HEK293 (cell line): ENCODE measurements at regions not wholly inside any gene's neighbourhood (a gene's known extent, or its start where the extent isn't known, plus 50 kb on each side); places are given as distances from the start of the nearest gene placed in this dataset.

Experiments used
- CTCF ChIA-PET: fragments of 350-600 bp; formaldehyde crosslinking; extraction: SDS; loops from one replicate; lab custom pipeline; 2021; ENCODE audit warnings: antibody characterized with exemption; lab: Yijun Ruan, JAX
- POLR2A ChIA-PET: fragments of 300-600 bp; formaldehyde crosslinking; extraction: SDS; loops from one replicate; lab custom pipeline; 2020; ENCODE audit warnings: antibody characterized with exemption, inconsistent platforms; lab: Yijun Ruan, JAX
- H3K27ac ChIP-seq: fragments of 200-500 bp; sonication (Bioruptor generic); 2 replicates; pipeline ENCODE4 v1.5.1; 2014; ENCODE audit warnings: low read depth, low read length, control low read depth, inconsistent platforms; ENCODE audit errors: extremely low read depth
- H3K36me3 ChIP-seq, 2 experiments: fragments of 200-500 bp in 1 of 2; sonication (Bioruptor generic) in 1 of 2; 1 replicate in 1 of 2; 2 replicates in 1 of 2; pipeline ENCODE4 v1.5.1; 2014 to 2017; ENCODE audit warnings: inconsistent platforms in 2 of 2, low read length in 2 of 2; ENCODE audit not compliant: control insufficient read depth in 2 of 2, insufficient read depth in 1 of 2
- H3K4me1 ChIP-seq: fragments of 200-500 bp; sonication (Bioruptor generic); 2 replicates; pipeline ENCODE4 v1.5.1; 2014; ENCODE audit warnings: mild to moderate bottlenecking, low read length, inconsistent platforms; ENCODE audit not compliant: control insufficient read depth, insufficient read depth
- H3K4me3 ChIP-seq: 2 replicates; pipeline ENCODE4 v1.5.1; 2011; ENCODE audit warnings: low read depth, mild to moderate bottlenecking, control low read depth, low read length, moderate library complexity
- H3K9me3 ChIP-seq: fragments of 200-500 bp; sonication (Bioruptor generic); 2 replicates; pipeline ENCODE4 v1.5.1; 2014; ENCODE audit warnings: low read depth, low read length, inconsistent platforms; ENCODE audit not compliant: control insufficient read depth, insufficient read depth
- BCL11B ChIP-seq: fragments of 450-650 bp; formaldehyde crosslinking; IDR thresholded peaks from 2 replicates; pipeline ENCODE4 v1.5.1; 2016; ENCODE audit warnings: low read depth, missing biosample characterization, missing genetic modification characterization
- FEZF1 ChIP-seq: fragments of 450-650 bp; formaldehyde crosslinking; IDR thresholded peaks from 2 replicates; pipeline ENCODE4 v1.5.1; 2016; ENCODE audit warnings: missing biosample characterization, missing genetic modification characterization
- GLIS2 ChIP-seq: fragments of 450-650 bp; formaldehyde crosslinking; IDR thresholded peaks from 2 replicates; pipeline ENCODE4 v1.5.1; 2016; ENCODE audit warnings: missing biosample characterization, missing genetic modification characterization
- HOXC10 ChIP-seq: sonication (generic); formaldehyde crosslinking; IDR thresholded peaks from 2 replicates; pipeline ENCODE4 v1.8.1; 2023; ENCODE audit warnings: mild to moderate bottlenecking, missing genetic modification reagents
- ZBTB21 ChIP-seq: fragments of 450-650 bp; formaldehyde crosslinking; IDR thresholded peaks from 2 replicates; pipeline ENCODE4 v1.5.1; 2017; ENCODE audit warnings: missing biosample characterization, missing genetic modification characterization
- ZFHX2 ChIP-seq: fragments of 450-650 bp; formaldehyde crosslinking; conservative IDR thresholded peaks from 2 replicates; pipeline ENCODE4 v1.5.1; 2016; ENCODE audit warnings: missing biosample characterization, missing genetic modification characterization
- ZFP3 ChIP-seq: fragments of 450-650 bp; formaldehyde crosslinking; IDR thresholded peaks from 2 replicates; pipeline ENCODE4 v1.5.1; 2016; ENCODE audit warnings: low read depth, missing biosample characterization, missing genetic modification characterization
- ZNF157 ChIP-seq: fragments of 450-650 bp; formaldehyde crosslinking; IDR thresholded peaks from 2 replicates; pipeline ENCODE4 v1.5.1; 2016; ENCODE audit warnings: missing biosample characterization, missing genetic modification characterization
- ZNF175 ChIP-seq: fragments of 450-650 bp; formaldehyde crosslinking; IDR thresholded peaks from 2 replicates; pipeline ENCODE4 v1.5.1; 2016; ENCODE audit warnings: missing biosample characterization, missing genetic modification characterization
- ZNF433 ChIP-seq: fragments of 450-650 bp; formaldehyde crosslinking; IDR thresholded peaks from 2 replicates; pipeline ENCODE4 v1.5.1; 2016; ENCODE audit warnings: missing biosample characterization, missing genetic modification characterization, low read depth
- ZNF473 ChIP-seq: fragments of 450-650 bp; formaldehyde crosslinking; IDR thresholded peaks from 2 replicates; pipeline ENCODE4 v1.5.1; 2017; ENCODE audit warnings: missing biosample characterization, missing genetic modification characterization
- ZNF48 ChIP-seq: fragments of 450-650 bp; formaldehyde crosslinking; IDR thresholded peaks from 2 replicates; pipeline ENCODE4 v1.5.1; 2016; ENCODE audit warnings: missing biosample characterization, missing genetic modification characterization
- ZNF548 ChIP-seq: fragments of 450-650 bp; formaldehyde crosslinking; IDR thresholded peaks from 2 replicates; pipeline ENCODE4 v1.5.1; 2016; ENCODE audit warnings: missing biosample characterization, missing genetic modification characterization
- ZNF561 ChIP-seq: fragments of 450-650 bp; IDR thresholded peaks from 2 replicates; pipeline ENCODE4 v1.5.1; 2018; ENCODE audit warnings: missing biosample characterization, missing genetic modification characterization, borderline replicate concordance
- ZNF596 ChIP-seq: fragments of 450-650 bp; IDR thresholded peaks from 2 replicates; pipeline ENCODE4 v1.5.0; 2018; ENCODE audit warnings: missing biosample characterization, mild to moderate bottlenecking, missing genetic modification characterization, moderate library complexity
- ZNF654 ChIP-seq: fragments of 450-650 bp; formaldehyde crosslinking; IDR thresholded peaks from 2 replicates; pipeline ENCODE4 v1.5.1; 2016; ENCODE audit warnings: low read depth, missing biosample characterization, missing genetic modification characterization
- ZNF660 ChIP-seq: fragments of 450-650 bp; IDR thresholded peaks from 2 replicates; pipeline ENCODE4 v1.5.1; 2018; ENCODE audit warnings: missing biosample characterization, mild to moderate bottlenecking, missing genetic modification characterization
- ZNF677 ChIP-seq: fragments of 450-650 bp; IDR thresholded peaks from 2 replicates; pipeline ENCODE4 v1.5.0; 2018; ENCODE audit warnings: missing biosample characterization, mild to moderate bottlenecking, missing genetic modification characterization, moderate library complexity
- ZSCAN16 ChIP-seq: fragments of 450-650 bp; formaldehyde crosslinking; IDR thresholded peaks from 2 replicates; pipeline ENCODE4 v1.5.1; 2016; ENCODE audit warnings: missing biosample characterization, missing genetic modification characterization
- ZXDB ChIP-seq: fragments of 450-650 bp; formaldehyde crosslinking; IDR thresholded peaks from 2 replicates; pipeline ENCODE4 v1.5.1; 2016; ENCODE audit warnings: missing biosample characterization, missing genetic modification characterization
- TF ChIP-seq, protein P1 (sequence below): fragments of 450-650 bp; formaldehyde crosslinking; IDR thresholded peaks from 2 replicates; pipeline ENCODE4 v1.5.1; 2017; ENCODE audit warnings: missing biosample characterization, missing genetic modification characterization
- TF ChIP-seq, protein P2 (sequence below): fragments of 450-650 bp; formaldehyde crosslinking; IDR thresholded peaks from 2 replicates; pipeline ENCODE4 v1.5.1; 2016; ENCODE audit warnings: missing biosample characterization, missing genetic modification characterization
- TF ChIP-seq, protein P3 (sequence below): fragments of 450-650 bp; IDR thresholded peaks from 2 replicates; pipeline ENCODE4 v1.5.1; 2018; ENCODE audit warnings: missing biosample characterization, missing genetic modification characterization

DNA sequence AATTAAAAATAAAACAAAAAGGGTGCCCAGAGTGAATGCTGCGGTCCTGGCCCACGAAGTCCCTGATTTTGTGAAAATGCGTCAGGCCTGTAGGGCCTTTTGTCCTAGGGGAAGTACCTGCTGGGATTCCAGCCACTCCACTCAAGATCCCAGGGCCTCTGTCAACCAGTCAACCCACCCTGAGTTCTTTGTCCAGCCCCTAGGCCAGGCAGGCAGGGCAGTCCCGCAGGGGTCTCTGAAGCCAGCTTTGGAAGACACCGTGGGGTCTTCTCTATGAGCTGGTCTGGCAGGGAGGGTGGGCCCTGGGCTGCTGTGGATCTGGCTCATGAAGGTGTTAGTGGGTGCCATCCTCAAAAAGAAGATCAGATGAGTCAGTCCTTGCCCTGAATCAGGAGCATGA is 452.5 kb upstream of the MKI67 start:
- Histone ChIP-seq H3K36me3 (no peaks in the 10 kb centered on the region), H3K27ac (no peak overlapping the region), H3K4me1 (peaks cover 14% of the 10 kb centered on the region), H3K9me3 (no peaks in the 10 kb centered on the region)
- ChIA-PET POLR2A (no interaction called here), CTCF (no interaction called here)
- TF ChIP-seq, protein P1, sequence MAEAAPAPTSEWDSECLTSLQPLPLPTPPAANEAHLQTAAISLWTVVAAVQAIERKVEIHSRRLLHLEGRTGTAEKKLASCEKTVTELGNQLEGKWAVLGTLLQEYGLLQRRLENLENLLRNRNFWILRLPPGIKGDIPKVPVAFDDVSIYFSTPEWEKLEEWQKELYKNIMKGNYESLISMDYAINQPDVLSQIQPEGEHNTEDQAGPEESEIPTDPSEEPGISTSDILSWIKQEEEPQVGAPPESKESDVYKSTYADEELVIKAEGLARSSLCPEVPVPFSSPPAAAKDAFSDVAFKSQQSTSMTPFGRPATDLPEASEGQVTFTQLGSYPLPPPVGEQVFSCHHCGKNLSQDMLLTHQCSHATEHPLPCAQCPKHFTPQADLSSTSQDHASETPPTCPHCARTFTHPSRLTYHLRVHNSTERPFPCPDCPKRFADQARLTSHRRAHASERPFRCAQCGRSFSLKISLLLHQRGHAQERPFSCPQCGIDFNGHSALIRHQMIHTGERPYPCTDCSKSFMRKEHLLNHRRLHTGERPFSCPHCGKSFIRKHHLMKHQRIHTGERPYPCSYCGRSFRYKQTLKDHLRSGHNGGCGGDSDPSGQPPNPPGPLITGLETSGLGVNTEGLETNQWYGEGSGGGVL (tag by site-specific recombination): no peak
- TF ChIP-seq, protein P2, sequence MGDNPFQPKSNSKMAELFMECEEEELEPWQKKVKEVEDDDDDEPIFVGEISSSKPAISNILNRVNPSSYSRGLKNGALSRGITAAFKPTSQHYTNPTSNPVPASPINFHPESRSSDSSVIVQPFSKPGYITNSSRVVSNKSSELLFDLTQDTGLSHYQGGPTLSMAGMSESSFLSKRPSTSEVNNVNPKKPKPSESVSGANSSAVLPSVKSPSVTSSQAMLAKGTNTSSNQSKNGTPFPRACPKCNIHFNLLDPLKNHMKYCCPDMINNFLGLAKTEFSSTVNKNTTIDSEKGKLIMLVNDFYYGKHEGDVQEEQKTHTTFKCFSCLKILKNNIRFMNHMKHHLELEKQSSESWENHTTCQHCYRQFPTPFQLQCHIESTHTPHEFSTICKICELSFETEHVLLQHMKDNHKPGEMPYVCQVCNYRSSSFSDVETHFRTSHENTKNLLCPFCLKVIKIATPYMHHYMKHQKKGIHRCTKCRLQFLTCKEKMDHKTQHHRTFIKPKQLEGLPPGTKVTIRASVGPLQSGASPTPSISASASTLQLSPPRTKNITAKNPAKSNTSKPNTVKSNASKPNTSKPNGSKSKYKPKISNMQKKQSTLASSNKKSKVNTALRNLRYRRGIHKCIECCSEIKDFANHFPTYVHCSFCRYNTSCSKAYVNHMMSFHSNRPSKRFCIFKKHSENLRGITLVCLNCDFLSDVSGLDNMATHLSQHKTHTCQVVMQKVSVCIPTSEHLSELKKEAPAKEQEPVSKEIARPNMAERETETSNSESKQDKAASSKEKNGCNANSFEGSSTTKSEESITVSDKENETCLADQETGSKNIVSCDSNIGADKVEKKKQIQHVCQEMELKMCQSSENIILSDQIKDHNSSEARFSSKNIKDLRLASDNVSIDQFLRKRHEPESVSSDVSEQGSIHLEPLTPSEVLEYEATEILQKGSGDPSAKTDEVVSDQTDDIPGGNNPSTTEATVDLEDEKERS (tag by site-specific recombination): no peak
- no peak for TF ChIP-seq ZBTB21 (tag by site-specific recombination)
- TF ChIP-seq, protein P3, sequence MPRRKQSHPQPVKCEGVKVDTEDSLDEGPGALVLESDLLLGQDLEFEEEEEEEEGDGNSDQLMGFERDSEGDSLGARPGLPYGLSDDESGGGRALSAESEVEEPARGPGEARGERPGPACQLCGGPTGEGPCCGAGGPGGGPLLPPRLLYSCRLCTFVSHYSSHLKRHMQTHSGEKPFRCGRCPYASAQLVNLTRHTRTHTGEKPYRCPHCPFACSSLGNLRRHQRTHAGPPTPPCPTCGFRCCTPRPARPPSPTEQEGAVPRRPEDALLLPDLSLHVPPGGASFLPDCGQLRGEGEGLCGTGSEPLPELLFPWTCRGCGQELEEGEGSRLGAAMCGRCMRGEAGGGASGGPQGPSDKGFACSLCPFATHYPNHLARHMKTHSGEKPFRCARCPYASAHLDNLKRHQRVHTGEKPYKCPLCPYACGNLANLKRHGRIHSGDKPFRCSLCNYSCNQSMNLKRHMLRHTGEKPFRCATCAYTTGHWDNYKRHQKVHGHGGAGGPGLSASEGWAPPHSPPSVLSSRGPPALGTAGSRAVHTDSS (tag by site-specific recombination): no peak
- TF ChIP-seq ZFHX2 (tag by site-specific recombination): no peak
- TF ChIP-seq, all 188 proteins: peak for 0
- no peak overlapping the region for H3K4me3 ChIP-seq

DNA sequence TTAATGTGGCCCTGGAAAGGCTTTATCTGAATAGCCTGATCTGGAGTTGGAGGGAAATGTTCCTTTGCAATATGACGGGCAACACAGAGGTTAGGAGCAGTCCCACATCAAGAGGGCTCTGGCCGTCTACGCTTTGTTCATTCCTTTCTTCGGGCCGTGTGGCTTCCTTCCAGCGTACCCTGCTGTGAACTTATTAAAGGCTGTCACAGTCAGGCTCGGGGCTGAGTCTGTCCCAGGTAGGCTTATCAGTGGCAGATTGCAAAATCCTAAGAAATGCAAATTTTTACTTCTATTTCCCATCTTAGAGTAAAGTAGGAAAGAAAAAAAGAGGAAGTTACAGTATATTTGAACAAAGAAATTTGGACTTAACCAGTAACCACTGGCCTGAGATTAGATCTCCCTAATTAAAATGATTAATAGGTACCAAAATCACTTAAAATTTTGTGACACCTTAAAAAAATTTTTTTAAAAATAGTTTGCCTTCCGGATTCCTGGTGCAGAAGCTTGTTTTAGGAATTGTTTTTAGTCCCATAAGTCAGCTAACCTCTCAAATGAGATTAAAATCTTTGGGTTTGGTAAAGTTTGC is 453.1 kb upstream of the MKI67 start:
- Histone ChIP-seq H3K4me1 (peaks cover 14% of the 10 kb centered on the region), H3K9me3 (no peaks in the 10 kb centered on the region), H3K4me3 (no peak overlapping the region), H3K36me3 (no peaks in the 10 kb centered on the region)
- POLR2A ChIA-PET: no interaction called here
- TF ChIP-seq GLIS2 (tag by site-specific recombination) (no peak), ZNF157 (tag by site-specific recombination) (no peak), ZNF596 (tag by site-specific recombination) (no peak), BCL11B (tag by site-specific recombination) (no peak), FEZF1 (no peak), ZNF654 (tag by site-specific recombination) (no peak), ZFP3 (no peak), ZNF660 (no peak), ZNF548 (no peak), ZNF677 (tag by site-specific recombination) (no peak), ZSCAN16 (no peak), ZNF433 (tag by site-specific recombination) (no peak), ZNF175 (tag by site-specific recombination) (no peak), HOXC10 (CRISPR knock-in tag) (no peak), ZNF561 (tag by site-specific recombination) (no peak), ZNF473 (tag by site-specific recombination) (no peak), ZNF48 (tag by site-specific recombination) (no peak), ZXDB (tag by site-specific recombination) (no peak)
- TF ChIP-seq, all 188 proteins: peak for 0
- CTCF ChIA-PET: no interaction called here
- no peak overlapping the region for H3K27ac ChIP-seq
